NCI-H187 treated with DMSO at 0.1 percent for 48 hours (cell line): ENCODE measurements at regions not wholly inside any gene's neighbourhood (a gene's known extent, or its start where the extent isn't known, plus 50 kb on each side); places are given as distances from the start of the nearest gene placed in this dataset.

Experiments
- DNase-seq: peaks from one replicate; lab custom pipeline; 2025; lab: John Stamatoyannopoulos, UW

GRCh38 chr18:1559563-1559962, 654.9 kb downstream of the ADCYAP1 start:
- no peak for DNase-seq

DNA sequence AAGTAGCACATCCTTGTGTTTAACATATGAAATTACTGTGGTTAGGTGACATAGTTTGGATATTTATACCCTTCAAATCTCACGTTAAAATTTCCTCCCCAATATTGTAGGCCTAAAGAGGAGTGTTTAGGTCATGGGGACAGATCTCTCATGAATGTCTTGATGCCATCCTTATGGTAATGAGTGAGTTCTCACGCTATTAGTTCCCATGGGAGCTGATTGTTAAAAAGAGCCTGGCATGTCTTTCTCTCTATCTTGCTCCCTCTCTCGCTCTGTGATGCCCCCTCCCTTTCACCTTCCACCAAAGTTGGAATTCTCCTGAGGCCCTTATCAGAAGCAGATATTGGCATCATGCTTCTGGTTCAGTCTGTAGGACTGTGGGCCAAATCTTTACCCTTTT, 660.1 kb downstream of the ADCYAP1 start:
- DNase-seq: no peak

DNA sequence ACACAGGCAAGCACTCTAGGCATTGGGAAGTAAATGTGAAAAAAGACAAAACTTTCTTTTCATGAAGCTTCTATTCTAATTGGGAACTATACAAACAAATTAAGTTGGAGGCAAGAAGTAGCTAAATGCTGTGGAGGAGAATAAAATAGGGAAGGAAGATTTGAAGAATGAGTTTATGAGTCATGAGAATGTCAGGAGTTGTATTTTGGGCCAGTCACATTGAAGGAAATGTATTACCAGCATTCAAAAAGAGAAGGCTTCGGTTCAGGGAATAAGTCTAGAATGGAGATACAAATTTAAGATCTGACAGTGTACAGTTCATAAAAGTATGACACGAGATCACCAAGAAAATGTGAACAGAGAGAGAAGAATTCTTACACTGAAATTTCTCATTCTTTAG, 666.5 kb downstream of the ADCYAP1 start:
- DNase-seq: no peak

DNA sequence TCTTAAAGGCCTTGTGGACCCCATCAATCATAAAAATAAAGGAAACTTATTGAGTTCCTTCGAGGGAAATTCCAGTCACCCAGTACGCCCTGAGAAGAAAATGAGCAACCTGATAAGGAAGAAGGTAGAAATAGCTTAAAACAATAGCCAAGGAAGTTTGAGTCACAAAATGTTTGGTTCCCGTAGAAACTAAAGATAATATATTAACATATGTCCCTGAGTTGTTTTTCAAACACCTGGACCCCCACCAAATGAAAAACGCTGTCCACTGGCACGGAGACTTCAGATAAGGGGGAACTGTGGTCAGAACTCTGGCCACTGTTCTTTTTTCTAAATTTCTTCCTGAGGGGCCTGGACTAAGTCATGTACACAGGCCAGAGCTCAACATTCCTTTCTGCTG, 669.1 kb downstream of the ADCYAP1 start:
- DNase-seq: no peak

GRCh38 chr18:1575084-1575483, 670.4 kb downstream of the ADCYAP1 start:
- DNase-seq: no peak

GRCh38 chr18:1578505-1578904, 673.8 kb downstream of the ADCYAP1 start:
- DNase-seq: no peak

GRCh38 chr18:1581581-1581980, 676.9 kb downstream of the ADCYAP1 start:
- no peak for DNase-seq

- no peak for DNase-seq
These were observed 681.3 kb downstream of the ADCYAP1 start for GRCh38 chr18:1585881-1586488.

DNA sequence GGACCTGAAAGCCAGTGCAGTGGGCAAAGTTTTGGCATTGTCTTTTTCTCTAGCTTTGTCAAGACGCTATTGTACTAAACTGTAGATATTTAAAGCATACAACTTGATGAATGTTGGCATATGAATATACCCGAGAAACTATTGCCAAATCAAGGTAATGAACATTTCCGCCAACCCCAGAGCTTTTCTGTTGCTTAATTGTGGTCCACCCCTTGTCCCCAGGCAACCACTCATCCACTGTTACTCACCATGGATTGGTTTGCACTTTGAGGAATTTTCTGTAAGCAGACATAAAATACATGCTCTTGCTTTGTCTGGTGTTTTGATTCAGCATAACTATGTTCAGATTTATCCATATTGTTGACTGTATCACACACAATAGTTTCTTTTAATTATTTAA, 688.4 kb downstream of the ADCYAP1 start:
- DNase-seq: no peak

GRCh38 chr18:1595195-1595594, 690.5 kb downstream of the ADCYAP1 start:
- DNase-seq: no peak

DNA sequence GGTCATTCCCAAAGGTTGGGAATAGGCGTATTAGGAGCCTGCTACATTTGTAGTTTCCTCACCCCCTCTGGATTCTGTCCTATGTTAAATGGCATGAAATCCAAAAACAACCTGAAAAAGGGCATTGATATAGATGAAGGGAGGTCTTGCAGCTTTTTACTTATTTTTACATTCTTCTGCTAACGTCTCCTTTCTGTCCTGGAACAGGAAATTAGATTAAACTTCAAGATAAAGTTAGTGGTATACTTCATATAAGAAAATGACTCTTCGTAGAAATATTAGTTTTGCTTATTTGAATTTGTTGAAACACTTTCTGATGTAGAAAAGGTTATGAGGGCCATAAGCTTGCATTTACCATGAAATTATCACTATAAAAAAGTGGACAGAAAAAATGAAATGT, 694.5 kb downstream of the ADCYAP1 start:
- DNase-seq: no peak

- DNase-seq: no peak
These were observed 700.1 kb downstream of the ADCYAP1 start for GRCh38 chr18:1604751-1605150.

DNA sequence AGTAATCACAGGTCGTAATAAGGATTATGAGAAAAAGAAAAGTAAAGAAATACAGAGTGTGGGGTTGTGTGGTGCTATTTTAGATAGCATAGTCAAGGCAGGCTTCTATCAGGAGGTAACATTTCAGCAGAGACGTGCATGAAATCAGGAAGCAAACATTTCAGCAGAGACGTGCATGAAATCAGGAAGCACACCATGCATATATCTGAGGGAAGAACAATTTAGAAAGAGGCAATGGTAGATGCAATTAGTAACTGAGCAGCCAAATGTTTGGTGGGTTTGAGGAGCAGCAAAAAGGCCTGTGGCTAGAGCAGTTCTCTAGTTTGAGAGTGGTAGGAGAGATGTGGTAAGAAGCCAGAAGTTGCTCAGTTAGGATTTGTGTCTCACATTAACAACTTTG, 713.7 kb downstream of the ADCYAP1 start:
- no peak for DNase-seq

DNA sequence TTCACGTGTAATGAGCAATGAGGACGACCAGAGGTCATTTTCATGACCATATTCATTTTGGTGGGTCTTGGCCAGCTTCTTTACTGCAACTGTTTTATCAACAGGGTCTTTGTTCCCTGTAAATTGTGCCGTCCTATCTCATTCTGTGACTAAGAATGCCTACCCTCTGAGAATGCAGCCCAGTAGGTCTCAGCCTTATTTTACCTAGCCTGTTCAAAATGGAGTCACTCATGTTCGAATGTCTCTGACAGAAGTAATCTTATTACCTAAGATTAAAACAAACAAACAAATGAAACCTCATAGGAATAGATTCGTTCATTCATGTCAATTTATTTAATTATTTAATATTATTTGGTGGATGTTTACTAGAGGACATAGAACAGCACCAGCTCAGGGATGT, 714.8 kb downstream of the ADCYAP1 start:
- no peak for DNase-seq

- no peak for DNase-seq
These were observed 719.9 kb downstream of the ADCYAP1 start for GRCh38 chr18:1624612-1625011.

DNA sequence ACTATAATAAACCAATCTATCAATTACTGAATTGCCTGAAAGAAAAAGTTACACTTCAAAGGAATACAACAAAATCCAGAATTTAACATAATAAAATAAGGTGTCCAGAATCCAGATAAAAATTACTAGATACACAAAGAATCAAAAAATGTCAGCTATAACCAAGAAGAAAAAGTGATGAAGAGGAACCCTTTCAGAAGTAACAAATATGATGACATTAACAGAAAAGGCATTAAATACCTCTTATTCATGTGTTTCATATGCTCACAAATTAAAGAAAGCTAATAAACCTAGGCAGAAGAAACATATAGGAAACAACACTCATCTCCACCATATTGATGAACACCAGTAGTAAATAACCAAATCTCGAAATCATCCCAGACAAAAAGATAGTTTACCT, 722.8 kb downstream of the ADCYAP1 start:
- no peak for DNase-seq

- DNase-seq: no peak
These were observed 744.0 kb downstream of the ADCYAP1 start for GRCh38 chr18:1648712-1649111.

GRCh38 chr18:1652018-1652417, 747.3 kb downstream of the ADCYAP1 start:
- no peak for DNase-seq

- DNase-seq: no peak
These were observed 749.2 kb downstream of the ADCYAP1 start for GRCh38 chr18:1653873-1654272.

DNA sequence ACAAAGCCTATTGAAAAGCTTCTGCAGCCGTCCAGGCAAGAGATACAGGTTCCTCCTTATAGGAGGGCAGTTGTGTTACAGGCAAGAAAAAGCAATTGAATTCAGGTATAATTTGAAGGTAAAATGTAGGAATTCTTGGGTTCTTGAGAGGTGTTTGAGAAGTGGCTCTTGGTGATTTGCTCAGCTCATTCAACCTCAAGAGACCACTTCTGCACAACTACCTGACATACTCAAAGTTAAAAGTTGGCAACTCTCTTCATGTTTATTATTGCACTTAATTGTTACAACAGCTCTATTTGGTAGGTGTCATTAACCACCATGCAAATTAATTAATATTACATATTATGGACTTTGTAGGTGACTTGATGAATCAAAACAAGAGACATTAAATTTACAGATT, 753.2 kb downstream of the ADCYAP1 start:
- DNase-seq: no peak

- peak; percentile 79 for DNase-seq
These were observed 754.4 kb downstream of the ADCYAP1 start for GRCh38 chr18:1658908-1659566.

- no peak for DNase-seq
These were observed 759.4 kb downstream of the ADCYAP1 start for GRCh38 chr18:1663879-1664705.

GRCh38 chr18:1665079-1665478, 760.4 kb downstream of the ADCYAP1 start:
- no peak for DNase-seq
